Bronchial epithelial cell (primary cell): ENCODE measurements at regions not wholly inside any gene's neighbourhood (a gene's known extent, or its start where the extent isn't known, plus 50 kb on each side); places are given as distances from the start of the nearest gene placed in this dataset.

Experiments
- DNase-seq: peaks from one replicate; pipeline ENCODE4 v3.0.0-alpha.2; 2010; ENCODE audit warnings: low read depth
- FAIRE-seq: peaks from 2 replicates; lab custom pipeline; 2011; peaks lifted over from hg19 to GRCh38; lab: Jason Lieb, UNC
- H3K27me3 ChIP-seq: 2 replicates; pipeline ENCODE4 v1.5.1; 2011; ENCODE audit warnings: low read length; ENCODE audit not compliant: control insufficient read depth, insufficient read depth
- H3K36me3 ChIP-seq: 2 replicates; pipeline ENCODE4 v1.5.1; 2011; ENCODE audit warnings: low read length; ENCODE audit not compliant: control insufficient read depth, insufficient read depth
- H3K4me3 ChIP-seq: 2 replicates; pipeline ENCODE4 v1.5.1; 2011; ENCODE audit warnings: mild to moderate bottlenecking, low read depth, low read length, control low read depth
- CTCF ChIP-seq: IDR thresholded peaks from 2 replicates; pipeline ENCODE4 v1.5.1; 2011; ENCODE audit warnings: mild to moderate bottlenecking, moderate library complexity, low read length, control low read depth, inconsistent platforms; ENCODE audit not compliant: insufficient read depth, severe bottlenecking

DNA sequence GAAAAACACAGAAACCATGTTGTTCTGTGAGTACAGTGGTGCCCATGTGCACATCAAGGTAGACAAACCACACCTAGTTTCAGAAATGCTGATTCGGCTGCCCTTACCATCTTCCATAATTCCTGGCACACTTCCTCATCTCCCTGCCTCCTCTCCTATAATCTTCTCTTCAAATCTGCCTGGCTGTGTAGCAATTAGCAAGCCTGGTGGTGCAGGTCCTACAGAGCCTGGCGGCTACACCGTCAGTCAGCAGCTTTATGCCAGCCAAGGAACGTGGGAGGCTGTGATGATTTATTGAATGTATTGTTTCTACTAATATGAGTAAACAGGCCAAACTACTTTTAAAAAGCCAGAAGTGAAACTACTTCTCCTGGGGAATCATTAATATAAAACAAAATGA lies 106.8 kb downstream of the SEMA6D start:
- no peak for FAIRE-seq
- no peak overlapping the region for H3K4me3 ChIP-seq
- peak; percentile 78 for DNase-seq
- H3K36me3 ChIP-seq, result no peaks in the 10 kb centered on the region
- no peaks in the 10 kb centered on the region for H3K27me3 ChIP-seq
- no peak for TF ChIP-seq CTCF

- FAIRE-seq, result no peak
- no peak for TF ChIP-seq CTCF
These were observed 112.4 kb downstream of the SEMA6D start for GRCh38 chr15:47829667-47830066.

DNA sequence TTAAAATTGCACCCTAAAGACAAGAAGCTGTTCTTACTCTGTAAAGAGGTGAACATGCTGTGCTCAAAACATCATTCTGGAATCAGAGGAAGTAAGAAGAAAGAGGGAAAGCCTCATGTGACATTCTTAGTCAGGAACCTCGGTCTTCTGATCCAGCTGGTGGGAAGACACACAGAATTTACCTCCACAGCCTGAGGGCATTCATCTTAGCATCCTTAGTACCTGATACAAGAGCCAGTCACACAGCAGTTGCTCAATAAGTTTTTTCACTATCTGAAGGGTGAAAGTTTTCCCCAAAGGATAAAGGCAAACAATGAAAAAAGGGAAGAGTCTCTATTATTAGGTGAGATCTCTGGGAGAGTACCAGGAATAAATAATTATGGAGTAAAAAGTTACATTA lies 116.8 kb downstream of the SEMA6D start:
- peak; percentile 18 for DNase-seq
- Histone ChIP-seq H3K4me3 (no peak overlapping the region), H3K27me3 (no peaks in the 10 kb centered on the region), H3K36me3 (no peaks in the 10 kb centered on the region)
- no peak for FAIRE-seq
- no peak for TF ChIP-seq CTCF

More at GRCh38 chr15:47829667-47830066, 112.4 kb downstream of the SEMA6D start:
- no peak for DNase-seq
- no peaks in the 10 kb centered on the region for H3K27me3 ChIP-seq
- no peak overlapping the region for H3K4me3 ChIP-seq
- no peaks in the 10 kb centered on the region for H3K36me3 ChIP-seq

DNA sequence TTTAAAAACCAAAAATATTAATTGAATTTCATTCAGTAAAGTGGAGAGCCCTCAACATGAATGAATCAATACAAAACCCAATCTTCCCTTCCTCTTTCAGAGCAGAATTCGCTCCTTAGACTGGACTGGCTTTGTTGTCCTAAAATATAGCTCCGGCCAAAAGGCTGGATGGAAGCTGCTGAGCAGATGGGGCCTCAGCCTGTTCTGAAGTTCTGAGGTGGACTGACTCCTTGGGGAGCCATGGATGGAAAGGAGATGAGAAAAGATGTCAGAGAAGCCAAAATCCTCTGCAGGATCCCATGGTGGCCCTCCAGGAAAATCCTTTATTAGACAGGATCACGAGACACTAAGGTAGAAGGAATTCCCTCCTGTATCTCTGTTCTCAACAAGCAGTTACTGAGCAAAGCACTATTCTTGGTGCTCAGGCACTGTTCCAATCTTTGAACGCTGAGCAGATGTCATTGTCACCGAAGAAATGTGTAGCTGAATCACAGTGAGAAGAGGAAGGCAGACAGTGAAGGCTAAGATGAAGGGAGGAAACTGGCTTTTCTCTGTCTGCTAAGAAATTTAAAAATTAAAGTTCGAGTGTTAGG lies 122.0 kb downstream of the SEMA6D start:
- no peak for FAIRE-seq
- TF ChIP-seq CTCF, result no peak
- no peaks in the 10 kb centered on the region for H3K27me3 ChIP-seq
- no peak for DNase-seq
- H3K4me3 ChIP-seq, result no peak overlapping the region
- H3K36me3 ChIP-seq, result no peaks in the 10 kb centered on the region

GRCh38 chr15:47843124-47843663 lies 125.9 kb downstream of the SEMA6D start:
- FAIRE-seq, result no peak
- DNase-seq, result no peak
- no peak for TF ChIP-seq CTCF

DNA sequence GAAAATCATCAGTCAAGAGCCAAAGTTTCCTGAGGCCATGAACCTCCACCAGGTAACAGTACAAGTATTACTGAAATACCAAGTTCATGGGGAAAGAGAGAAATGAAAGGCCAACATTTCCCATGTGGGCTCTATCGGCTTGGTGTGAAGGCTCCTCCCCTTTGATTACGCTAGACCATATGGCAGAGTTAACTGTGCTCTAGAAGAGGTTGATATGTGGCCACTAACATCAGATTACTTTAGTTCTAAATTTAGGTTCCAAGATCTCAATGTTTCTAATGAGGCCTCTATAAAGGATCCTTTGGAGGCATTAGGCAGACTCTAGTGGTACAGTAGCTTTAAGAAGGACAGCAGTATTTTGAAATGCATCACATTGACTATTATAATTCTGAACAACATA lies 127.1 kb downstream of the SEMA6D start:
- Histone ChIP-seq H3K4me3 (no peak overlapping the region), H3K27me3 (no peaks in the 10 kb centered on the region), H3K36me3 (no peaks in the 10 kb centered on the region)
- no peak for DNase-seq
- no peak for TF ChIP-seq CTCF
- FAIRE-seq, result no peak

More at GRCh38 chr15:47843124-47843663, 125.9 kb downstream of the SEMA6D start:
- Histone ChIP-seq H3K27me3 (no peaks in the 10 kb centered on the region), H3K36me3 (no peaks in the 10 kb centered on the region), H3K4me3 (no peak overlapping the region)
